Thymus (tissue), 11 donors: ENCODE measurements at regions not wholly inside any gene's neighbourhood (a gene's known extent, or its start where the extent isn't known, plus 50 kb on each side); places are given as distances from the start of the nearest gene placed in this dataset.

ENCODE experiments used
- DNase-seq, 9 donors: peaks; one replicate each; pipeline ENCODE4 v3.0.0-alpha.2; 2013; ENCODE audit warnings: low spot score in 9 of 9, low read depth in 6 of 9, missing footprints in 1 of 9
- H3K27ac ChIP-seq, 2 donors: one replicate each; pipeline ENCODE4 v1.5.1; 2013; ENCODE audit warnings: control low read depth in 1 of 2, low read depth in 1 of 2, low read length in 1 of 2, mild to moderate bottlenecking in 1 of 2, moderate library complexity in 1 of 2
- H3K27me3 ChIP-seq, 2 donors: one replicate each; pipeline ENCODE4 v1.5.1; 2013; ENCODE audit warnings: low read length in 1 of 2; ENCODE audit not compliant: control insufficient read depth in 2 of 2, insufficient read depth in 1 of 2
- H3K36me3 ChIP-seq, 2 donors: one replicate each; pipeline ENCODE4 v1.5.1; 2013; ENCODE audit warnings: low read length in 1 of 2, mild to moderate bottlenecking in 1 of 2, moderate library complexity in 1 of 2; ENCODE audit not compliant: control insufficient read depth in 2 of 2, insufficient read depth in 2 of 2
- H3K4me1 ChIP-seq, 2 donors: one replicate each; pipeline ENCODE4 v1.5.1; 2013; ENCODE audit warnings: low read length in 2 of 2; ENCODE audit not compliant: control insufficient read depth in 2 of 2, insufficient read depth in 2 of 2
- H3K4me3 ChIP-seq, 2 donors: one replicate each; pipeline ENCODE4 v1.5.1; 2013; ENCODE audit warnings: low read length in 2 of 2, control low read depth in 1 of 2, mild to moderate bottlenecking in 1 of 2
- H3K9me3 ChIP-seq, 2 donors: one replicate each; pipeline ENCODE4 v1.5.1; 2013; ENCODE audit warnings: low read length in 1 of 2, mild to moderate bottlenecking in 1 of 2; ENCODE audit not compliant: control insufficient read depth in 2 of 2, insufficient read depth in 1 of 2
- WGBS: extraction: QIAGEN DNeasy Blood & Tissue Kit; methylation state at CpG from one replicate; pipeline ENCODE4 v1.1.7; 2013; 5-methylcytosine and 5-hydroxymethylcytosine counted together
- donor health status: healthy.

GRCh38 chr4:57504797-57505530 is 394.8 kb upstream of the IGFBP7 start:
- WGBS, result 72% methylated on average over 5 of the region's 5 CpGs
- H3K36me3 ChIP-seq, result no peaks in the 10 kb centered on the region
- H3K27me3 ChIP-seq, result no peaks in the 10 kb centered on the region
- no peak for DNase-seq
- no peaks in the 10 kb centered on the region for H3K4me1 ChIP-seq
- no peak overlapping the region for H3K4me3 ChIP-seq
- H3K9me3 ChIP-seq, result no peaks in the 10 kb centered on the region
- no peak overlapping the region for H3K27ac ChIP-seq

DNA sequence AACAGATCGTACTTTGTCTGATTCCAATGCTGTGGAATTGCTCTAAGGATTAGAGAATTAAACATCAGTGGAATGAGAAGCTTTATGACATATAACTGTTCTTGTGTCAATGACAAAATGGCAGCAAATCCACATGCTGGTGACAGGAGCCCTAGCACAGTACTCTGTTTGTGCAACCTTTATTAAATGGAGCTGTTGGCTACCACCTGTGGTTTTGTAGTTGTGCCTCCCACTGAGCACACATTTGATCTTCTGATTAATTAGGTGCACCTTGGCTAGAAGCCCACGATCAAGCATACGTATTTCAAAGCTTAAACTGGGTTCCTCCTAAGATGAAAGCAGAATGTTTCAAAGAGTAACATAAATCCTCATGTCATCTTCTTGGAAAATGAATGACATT is 394.0 kb upstream of the IGFBP7 start:
- Histone ChIP-seq H3K4me3 (no peak overlapping the region), H3K4me1 (no peaks in the 10 kb centered on the region), H3K36me3 (no peaks in the 10 kb centered on the region), H3K27me3 (no peaks in the 10 kb centered on the region), H3K27ac (no peak overlapping the region), H3K9me3 (no peaks in the 10 kb centered on the region)
- 81% methylated on average over 3 of the region's 3 CpGs for WGBS
- no peak for DNase-seq

DNA sequence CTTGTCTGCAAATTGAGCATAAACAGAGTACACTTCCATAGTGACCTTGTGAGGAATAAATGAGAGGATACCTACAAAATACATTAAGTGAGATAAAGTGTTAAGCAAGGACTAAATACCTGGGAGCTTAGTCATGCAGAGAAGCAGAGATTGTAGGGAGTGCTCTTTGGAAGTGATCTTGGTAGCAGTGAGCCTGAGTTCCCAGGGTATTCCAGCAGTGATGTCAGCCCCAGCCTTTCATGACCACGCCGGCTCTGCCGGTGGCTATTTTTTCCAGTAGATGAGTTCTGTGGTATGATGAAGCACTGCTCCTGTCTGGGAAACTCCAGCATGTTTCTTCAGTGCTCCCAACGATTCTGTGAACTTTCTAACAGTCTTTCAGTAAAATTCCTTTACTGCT is 391.5 kb upstream of the IGFBP7 start:
- no peak overlapping the region for H3K4me3 ChIP-seq
- no peak overlapping the region for H3K27ac ChIP-seq
- no peaks in the 10 kb centered on the region for H3K36me3 ChIP-seq
- WGBS, result 88% methylated on average over 4 of the region's 4 CpGs
- no peaks in the 10 kb centered on the region for H3K9me3 ChIP-seq
- no peaks in the 10 kb centered on the region for H3K4me1 ChIP-seq
- no peaks in the 10 kb centered on the region for H3K27me3 ChIP-seq
- DNase-seq, result no peak

- 97% methylated on average over 6 of the region's 6 CpGs for WGBS
- H3K36me3 ChIP-seq, result no peaks in the 10 kb centered on the region
- H3K4me1 ChIP-seq, result no peaks in the 10 kb centered on the region
- H3K27me3 ChIP-seq, result no peaks in the 10 kb centered on the region
- DNase-seq, result no peak
- no peak overlapping the region for H3K27ac ChIP-seq
- H3K4me3 ChIP-seq, result no peak overlapping the region
- H3K9me3 ChIP-seq, result no peaks in the 10 kb centered on the region
Observed at GRCh38 chr4:57499786-57500185, 389.6 kb upstream of the IGFBP7 start.

DNA sequence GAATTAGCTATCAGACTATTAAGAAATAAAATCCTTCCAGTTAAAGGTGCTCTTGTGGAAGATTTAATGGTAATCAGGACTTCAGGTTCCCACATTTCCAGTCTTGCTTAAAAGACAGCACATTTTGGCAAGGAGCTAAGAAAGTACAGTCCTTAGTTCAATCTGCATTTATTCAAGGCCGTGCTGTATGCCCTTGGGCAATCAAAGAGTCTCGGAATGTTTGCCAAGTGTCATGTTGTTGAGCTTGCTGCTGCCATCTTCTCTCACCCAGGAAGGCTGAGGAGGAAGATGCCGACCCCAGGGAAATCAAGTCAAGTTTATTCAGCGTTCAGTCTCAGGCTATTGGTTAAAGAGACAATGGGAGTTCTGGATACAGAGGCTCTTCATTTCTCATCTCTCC is 388.1 kb upstream of the IGFBP7 start:
- Histone ChIP-seq H3K36me3 (no peaks in the 10 kb centered on the region), H3K4me1 (no peaks in the 10 kb centered on the region), H3K9me3 (no peaks in the 10 kb centered on the region), H3K4me3 (no peak overlapping the region), H3K27me3 (no peaks in the 10 kb centered on the region), H3K27ac (no peak overlapping the region)
- WGBS, result 92% methylated on average over 4 of the region's 4 CpGs
- DNase-seq, result no peak

DNA sequence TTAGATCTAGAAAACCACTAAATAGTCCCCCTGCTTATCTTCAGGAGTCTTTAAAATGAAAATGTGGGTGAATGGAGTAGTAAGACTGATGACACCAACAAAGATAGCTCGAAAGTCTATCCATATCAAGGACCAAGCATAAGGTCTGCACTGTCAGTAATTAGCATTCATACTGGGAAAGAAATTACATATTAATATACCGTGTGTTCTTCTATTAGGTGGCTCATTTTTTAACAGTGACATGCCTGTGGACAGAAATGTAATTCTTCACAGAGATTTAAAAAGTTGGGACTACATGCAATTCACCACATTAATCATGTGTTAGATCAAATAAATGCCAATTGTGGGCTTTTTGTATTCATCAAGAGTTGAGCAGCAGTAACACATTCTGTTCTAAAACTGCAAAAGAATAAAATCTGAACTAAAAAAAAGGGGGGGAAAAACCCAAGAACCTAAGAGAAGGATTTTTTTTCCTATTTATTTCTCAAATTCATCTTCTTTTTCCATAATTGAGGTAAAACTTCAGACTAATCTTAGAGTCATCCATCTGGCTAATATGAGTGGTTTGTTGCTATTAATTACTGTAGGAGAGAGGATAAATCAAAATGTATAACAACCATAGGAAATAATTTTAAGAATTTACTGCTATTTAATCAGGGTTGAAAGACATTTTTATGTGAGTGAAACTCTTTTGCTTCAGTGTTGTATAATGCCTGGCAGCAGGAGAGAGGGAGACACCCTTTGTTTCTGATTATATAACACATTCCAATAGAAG is 386.7 kb upstream of the IGFBP7 start:
- H3K36me3 ChIP-seq, result no peaks in the 10 kb centered on the region
- no peak overlapping the region for H3K27ac ChIP-seq
- H3K27me3 ChIP-seq, result no peaks in the 10 kb centered on the region
- DNase-seq, result no peak
- no peak overlapping the region for H3K4me3 ChIP-seq
- no peaks in the 10 kb centered on the region for H3K9me3 ChIP-seq
- no peaks in the 10 kb centered on the region for H3K4me1 ChIP-seq
- 38% methylated on average over 2 of the region's 2 CpGs for WGBS

DNA sequence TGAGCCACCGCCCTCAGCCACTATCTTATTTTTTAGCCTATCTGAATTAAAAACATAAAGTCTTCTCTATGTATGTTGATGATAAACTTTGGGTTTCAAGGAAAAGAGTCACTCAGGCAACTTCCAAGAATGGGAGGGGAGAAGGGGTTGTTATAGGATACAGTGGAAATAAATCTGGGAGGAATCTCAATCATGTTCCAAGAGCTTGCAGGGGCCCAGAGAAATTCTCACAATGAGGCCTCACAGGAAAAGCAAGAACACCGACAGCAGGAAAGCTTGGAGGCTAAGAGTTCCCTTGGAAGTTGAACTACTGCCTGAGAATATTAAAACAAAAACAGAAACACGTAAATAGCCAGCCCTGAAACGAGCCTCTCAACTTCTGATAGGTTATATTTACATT is 384.6 kb upstream of the IGFBP7 start:
- no peak overlapping the region for H3K4me3 ChIP-seq
- no peaks in the 10 kb centered on the region for H3K27me3 ChIP-seq
- no peaks in the 10 kb centered on the region for H3K4me1 ChIP-seq
- 76% methylated on average over 4 of the region's 4 CpGs for WGBS
- no peaks in the 10 kb centered on the region for H3K36me3 ChIP-seq
- H3K27ac ChIP-seq, result no peak overlapping the region
- no peak for DNase-seq
- no peaks in the 10 kb centered on the region for H3K9me3 ChIP-seq

DNA sequence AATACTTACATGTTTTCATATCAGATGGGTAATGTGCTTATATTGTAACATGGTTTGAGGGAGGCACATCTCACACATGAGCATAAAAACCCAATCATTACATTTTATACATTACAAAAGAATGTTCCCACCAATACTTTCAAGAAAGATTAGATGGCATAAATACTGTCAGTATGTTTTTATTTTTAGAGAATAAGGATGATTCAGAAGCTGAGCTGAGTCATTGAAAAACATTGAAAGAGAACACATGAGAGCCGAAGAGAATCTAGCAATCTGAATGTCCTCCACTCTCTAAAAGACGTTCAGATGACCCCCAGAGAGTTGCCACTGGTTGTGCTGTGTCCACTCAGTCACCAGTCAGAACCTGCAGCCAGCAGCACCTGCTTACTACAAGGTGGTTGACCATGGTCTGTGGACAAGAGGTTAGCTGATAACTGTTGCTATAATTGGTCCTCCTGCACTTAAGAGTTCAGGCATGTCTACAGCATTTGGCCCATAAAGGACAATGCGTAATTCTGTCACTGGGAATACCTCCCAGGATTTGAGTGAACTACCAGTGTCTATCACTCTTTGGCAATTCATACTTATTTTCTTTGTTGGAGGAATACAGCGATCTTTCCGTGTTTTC is 382.2 kb upstream of the IGFBP7 start:
- Histone ChIP-seq H3K36me3 (no peaks in the 10 kb centered on the region), H3K27ac (no peak overlapping the region), H3K9me3 (no peaks in the 10 kb centered on the region), H3K4me3 (no peak overlapping the region), H3K27me3 (no peaks in the 10 kb centered on the region), H3K4me1 (no peaks in the 10 kb centered on the region)
- 82% methylated on average over 5 of the region's 5 CpGs for WGBS
- no peak for DNase-seq

DNA sequence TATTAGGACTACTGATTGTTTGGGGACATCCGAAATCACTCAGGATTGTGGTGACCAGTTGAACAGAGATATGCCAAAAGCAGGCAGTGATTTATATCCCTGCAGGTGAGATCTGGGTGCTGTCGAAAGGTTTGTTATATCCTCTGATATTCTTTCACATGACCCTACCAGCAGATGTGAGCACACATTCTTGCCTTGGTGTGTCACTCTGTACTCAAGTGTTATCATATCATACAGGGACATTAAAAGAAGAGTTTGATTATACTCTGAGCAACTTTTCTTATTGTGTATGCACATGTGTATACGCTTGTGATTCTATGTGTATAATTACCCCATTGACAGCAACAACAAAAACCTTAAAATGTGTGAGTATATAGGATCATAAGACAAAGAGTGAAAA is 381.2 kb upstream of the IGFBP7 start:
- WGBS, result 91% methylated on average over 3 of the region's 3 CpGs
- no peaks in the 10 kb centered on the region for H3K4me1 ChIP-seq
- no peak overlapping the region for H3K4me3 ChIP-seq
- H3K27me3 ChIP-seq, result no peaks in the 10 kb centered on the region
- no peak overlapping the region for H3K27ac ChIP-seq
- no peaks in the 10 kb centered on the region for H3K9me3 ChIP-seq
- no peak for DNase-seq
- H3K36me3 ChIP-seq, result no peaks in the 10 kb centered on the region
